ENCODE measurements at regions not wholly inside any gene's neighbourhood (a gene's known extent, or its start where the extent isn't known, plus 50 kb on each side); places are given as distances from the start of the nearest gene placed in this dataset.

DNA sequence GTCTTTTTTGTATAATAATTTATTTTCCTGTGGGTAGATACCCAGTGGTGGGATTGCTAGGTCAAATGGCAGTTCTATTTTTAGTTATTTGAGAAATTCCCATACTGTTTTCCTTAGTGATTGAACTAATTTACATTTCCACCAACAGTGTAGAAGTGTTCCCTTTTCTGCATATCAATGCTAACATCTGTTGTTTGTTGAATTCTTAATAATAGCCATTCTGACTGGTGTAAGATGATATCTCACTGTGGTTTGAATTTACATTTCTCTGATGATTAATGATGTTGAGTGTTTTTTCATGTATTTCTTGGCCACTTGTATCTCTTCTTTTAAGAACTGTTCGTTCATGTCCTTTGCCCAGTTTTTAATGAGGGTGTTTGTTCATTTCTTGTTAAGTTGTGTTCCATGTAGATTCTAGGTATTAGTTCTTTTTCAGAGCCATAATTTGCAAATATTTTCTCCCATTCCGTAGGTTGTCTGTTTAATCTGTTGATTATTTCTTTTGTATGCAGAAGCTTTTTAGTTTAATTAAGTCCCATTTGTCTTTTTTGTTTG is 713.3 kb upstream of the EPHA6 start:
- CTCF ChIA-PET: no interaction called here
- no peak overlapping the region for H3K4me2 ChIP-seq (ENCODE audit: low read length)
- no peak overlapping the region for H3K27ac ChIP-seq (ENCODE audit: low read length)
- POLR2A ChIA-PET (ENCODE audit: unreplicated experiment): no interaction called here
- H3K79me2 ChIP-seq (ENCODE audit: low read length): no peaks in the 10 kb centered on the region
- peak; percentile 59 for ATAC-seq
- TF ChIP-seq EZH2phosphoT487 (IDR thresholded peaks at IDR 0.05; ENCODE audit: borderline replicate concordance, low read length) (no peak), EZH2 (IDR thresholded peaks at IDR 0.05; ENCODE audit: low read length, unreplicated experiment) (no peak)
- TF ChIP-seq, protein P1, sequence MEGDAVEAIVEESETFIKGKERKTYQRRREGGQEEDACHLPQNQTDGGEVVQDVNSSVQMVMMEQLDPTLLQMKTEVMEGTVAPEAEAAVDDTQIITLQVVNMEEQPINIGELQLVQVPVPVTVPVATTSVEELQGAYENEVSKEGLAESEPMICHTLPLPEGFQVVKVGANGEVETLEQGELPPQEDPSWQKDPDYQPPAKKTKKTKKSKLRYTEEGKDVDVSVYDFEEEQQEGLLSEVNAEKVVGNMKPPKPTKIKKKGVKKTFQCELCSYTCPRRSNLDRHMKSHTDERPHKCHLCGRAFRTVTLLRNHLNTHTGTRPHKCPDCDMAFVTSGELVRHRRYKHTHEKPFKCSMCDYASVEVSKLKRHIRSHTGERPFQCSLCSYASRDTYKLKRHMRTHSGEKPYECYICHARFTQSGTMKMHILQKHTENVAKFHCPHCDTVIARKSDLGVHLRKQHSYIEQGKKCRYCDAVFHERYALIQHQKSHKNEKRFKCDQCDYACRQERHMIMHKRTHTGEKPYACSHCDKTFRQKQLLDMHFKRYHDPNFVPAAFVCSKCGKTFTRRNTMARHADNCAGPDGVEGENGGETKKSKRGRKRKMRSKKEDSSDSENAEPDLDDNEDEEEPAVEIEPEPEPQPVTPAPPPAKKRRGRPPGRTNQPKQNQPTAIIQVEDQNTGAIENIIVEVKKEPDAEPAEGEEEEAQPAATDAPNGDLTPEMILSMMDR (conservative IDR thresholded peaks at IDR 0.05; ENCODE audit: low read depth, low read length): no peak
- no peaks in the 10 kb centered on the region for H3K9me3 ChIP-seq (ENCODE audit: low read length)
- H4K20me1 ChIP-seq (ENCODE audit: low read length): no peaks in the 10 kb centered on the region
- BruUV-seq (replicated peaks): no TSS peak
- no peaks in the 10 kb centered on the region for H3F3A ChIP-seq (ENCODE audit: low read length, unreplicated experiment)
- no peaks in the 10 kb centered on the region for H3K27me3 ChIP-seq (ENCODE audit: low read length)
- H3K9ac ChIP-seq (ENCODE audit: low read length): no peak overlapping the region
- H3K4me3 ChIP-seq (ENCODE audit: low read length): no peak overlapping the region
- no peaks in the 10 kb centered on the region for H3K4me1 ChIP-seq (ENCODE audit: insufficient read depth, low read length)
- no peaks in the 10 kb centered on the region for H3K9me2 ChIP-seq (replicated peaks; ENCODE audit: low read length)
- peak; percentile 8 for DNase-seq
- intact Hi-C loops (cut with micrococcal nuclease): no loop called here
- no peaks in the 10 kb centered on the region for H3K36me3 ChIP-seq (ENCODE audit: low read depth, low read length)
- no peak overlapping the region for H2AFZ ChIP-seq (ENCODE audit: low read length)

DNA sequence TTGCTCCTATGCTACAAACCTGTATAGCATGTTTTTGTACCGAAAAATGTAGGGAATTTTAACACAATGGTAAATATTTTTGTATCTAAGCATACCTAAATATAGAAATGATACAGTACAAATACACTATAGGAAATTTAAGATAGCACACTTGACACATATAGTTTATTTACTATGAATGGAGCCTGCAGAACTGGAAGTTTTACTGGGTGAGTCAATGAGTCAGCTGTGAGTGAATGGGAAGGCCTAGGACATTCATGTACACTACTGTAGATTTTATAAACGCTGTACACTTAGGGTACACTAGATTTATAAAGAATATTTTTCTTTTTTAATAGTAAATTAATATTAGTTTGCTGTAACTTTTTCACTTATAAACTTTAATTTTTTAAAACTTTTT is 707.7 kb upstream of the EPHA6 start:
- H3F3A ChIP-seq (ENCODE audit: low read length, unreplicated experiment): no peaks in the 10 kb centered on the region
- H3K27me3 ChIP-seq (ENCODE audit: low read length): no peaks in the 10 kb centered on the region
- POLR2A ChIA-PET (ENCODE audit: unreplicated experiment): no interaction called here
- no peak overlapping the region for H2AFZ ChIP-seq (ENCODE audit: low read length)
- H3K79me2 ChIP-seq (ENCODE audit: low read length): no peaks in the 10 kb centered on the region
- no peaks in the 10 kb centered on the region for H3K9me2 ChIP-seq (replicated peaks; ENCODE audit: low read length)
- H4K20me1 ChIP-seq (ENCODE audit: low read length): no peaks in the 10 kb centered on the region
- DNase-seq (peak; percentile 70), ATAC-seq (peak; percentile 99)
- no peaks in the 10 kb centered on the region for H3K4me1 ChIP-seq (ENCODE audit: insufficient read depth, low read length)
- TF ChIP-seq EZH2phosphoT487 (IDR thresholded peaks at IDR 0.05; ENCODE audit: borderline replicate concordance, low read length) (no peak), EZH2 (IDR thresholded peaks at IDR 0.05; ENCODE audit: low read length, unreplicated experiment) (no peak)
- TF ChIP-seq, protein P1 (conservative IDR thresholded peaks at IDR 0.05; ENCODE audit: low read depth, low read length): no peak
- no TSS peak for BruUV-seq (replicated peaks)
- H3K27ac ChIP-seq (ENCODE audit: low read length): no peak overlapping the region
- H3K9ac ChIP-seq (ENCODE audit: low read length): no peak overlapping the region
- no peak overlapping the region for H3K4me3 ChIP-seq (ENCODE audit: low read length)
- intact Hi-C loops (cut with micrococcal nuclease): no loop called here
- H3K36me3 ChIP-seq (ENCODE audit: low read depth, low read length): no peaks in the 10 kb centered on the region
- no peaks in the 10 kb centered on the region for H3K9me3 ChIP-seq (ENCODE audit: low read length)
- CTCF ChIA-PET: no interaction called here
- H3K4me2 ChIP-seq (ENCODE audit: low read length): no peak overlapping the region

Data from PC-3 (cell line).